Activated naive CD4-positive, alpha-beta T cell treated with anti-CD3 and anti-CD28 coated beads, Interleukin-2, amount 10 ng/mL, durations not matched to agents 7 days and 5 days (primary cell): ENCODE measurements at regions not wholly inside any gene's neighbourhood (a gene's known extent, or its start where the extent isn't known, plus 50 kb on each side); places are given as distances from the start of the nearest gene placed in this dataset.
"Not testable (repeated sequence)": the region's sequence is repeated elsewhere in the genome, so short reads cannot be mapped to it uniquely, and the experiment has no call there.

Source experiments
- CTCF ChIA-PET: fragments of 350-600 bp; sonication (Branson Sonifier 250); formaldehyde crosslinking; loops from one replicate; lab custom pipeline; 2021; ENCODE audit warnings: antibody characterized with exemption; lab: Charles Lee
- DNase-seq: peaks from one replicate; pipeline ENCODE4 v3.0.0-alpha.2; 2020
- H3K27ac Mint-ChIP-seq: one replicate; pipeline ENCODE4 v1.8.0; 2021; ENCODE audit warnings: mild to moderate bottlenecking, moderate library complexity, mixed read lengths
- H3K27me3 Mint-ChIP-seq: one replicate; pipeline ENCODE4 v1.8.0; 2021; ENCODE audit warnings: mild to moderate bottlenecking, mixed read lengths
- H3K36me3 Mint-ChIP-seq: one replicate; pipeline ENCODE4 v1.8.0; 2021; ENCODE audit warnings: mixed read lengths
- H3K4me1 Mint-ChIP-seq: one replicate; pipeline ENCODE4 v1.8.0; 2021; ENCODE audit warnings: mixed read lengths
- H3K4me3 Mint-ChIP-seq: one replicate; pipeline ENCODE4 v1.8.0; 2021; ENCODE audit warnings: mild to moderate bottlenecking, moderate library complexity, mixed read lengths
- H3K9me3 Mint-ChIP-seq: one replicate; pipeline ENCODE4 v1.8.0; 2021; ENCODE audit warnings: mixed read lengths

DNA sequence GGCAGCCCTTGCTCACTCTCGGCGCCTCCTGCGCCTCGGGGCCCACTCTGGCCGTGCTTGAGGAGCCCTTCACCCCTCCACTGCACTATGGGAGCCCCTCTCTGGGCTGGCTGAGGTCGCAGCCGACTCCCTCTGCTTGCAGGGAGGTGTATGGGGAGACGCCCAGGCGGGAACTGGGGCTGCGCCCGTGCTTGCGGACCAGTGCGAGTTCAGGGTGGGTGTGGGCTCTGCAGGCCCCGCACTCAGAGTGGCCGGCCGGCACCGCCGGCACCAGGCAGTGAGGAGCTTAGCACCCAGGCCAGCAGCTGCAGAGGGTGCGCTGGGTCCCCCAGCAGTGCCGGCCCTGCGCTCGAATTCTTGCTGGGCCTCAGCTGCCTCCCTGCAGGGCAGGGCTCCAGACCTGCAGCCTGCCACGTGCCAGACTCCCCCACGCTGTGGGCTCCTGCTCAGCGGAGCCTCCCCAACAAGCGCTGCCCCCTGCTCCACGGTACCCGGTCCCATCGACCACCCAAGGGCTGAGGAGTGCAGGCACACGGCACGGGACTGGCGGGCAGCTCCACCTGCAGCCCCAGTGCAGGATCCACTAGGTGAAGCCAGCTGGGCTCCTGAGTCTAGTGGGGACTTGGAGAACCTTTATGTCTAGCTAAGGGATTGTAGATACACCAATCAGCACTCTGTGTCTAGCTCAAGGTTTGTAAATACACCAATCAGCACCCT is 54.0 kb upstream of the WWC2 start:
- DNase-seq, H3K9me3 Mint-ChIP-seq, CTCF ChIA-PET, H3K27me3 Mint-ChIP-seq, H3K36me3 Mint-ChIP-seq, H3K4me3 Mint-ChIP-seq, H3K27ac Mint-ChIP-seq, H3K4me1 Mint-ChIP-seq: not testable (repeated sequence)

DNA sequence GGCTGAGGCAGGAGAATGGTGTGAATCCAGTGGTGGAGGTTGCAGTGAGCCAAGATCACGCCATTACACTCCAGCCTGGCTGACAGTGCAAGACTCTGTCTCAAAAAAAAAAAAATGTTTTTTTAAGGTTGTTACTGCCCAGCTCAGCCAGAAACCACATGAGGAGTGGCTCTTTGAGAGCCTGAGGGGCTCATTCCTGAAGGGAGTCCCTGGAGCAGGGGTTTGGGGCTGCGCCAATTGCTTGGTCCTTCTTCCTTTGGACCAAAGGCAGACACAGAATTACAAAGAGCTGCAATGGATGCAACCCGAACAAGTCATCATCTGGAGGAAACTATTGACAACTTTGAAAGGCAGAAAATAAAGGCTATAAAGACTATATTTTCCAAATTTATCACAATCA is 60.6 kb upstream of the WWC2 start:
- no peaks in the 10 kb centered on the region for H3K9me3 Mint-ChIP-seq
- no peaks in the 10 kb centered on the region for H3K27me3 Mint-ChIP-seq
- no peak overlapping the region for H3K27ac Mint-ChIP-seq
- no peaks in the 10 kb centered on the region for H3K36me3 Mint-ChIP-seq
- CTCF ChIA-PET: no interaction called here
- H3K4me3 Mint-ChIP-seq: no peak overlapping the region
- DNase-seq: no peak
- H3K4me1 Mint-ChIP-seq: no peaks in the 10 kb centered on the region

DNA sequence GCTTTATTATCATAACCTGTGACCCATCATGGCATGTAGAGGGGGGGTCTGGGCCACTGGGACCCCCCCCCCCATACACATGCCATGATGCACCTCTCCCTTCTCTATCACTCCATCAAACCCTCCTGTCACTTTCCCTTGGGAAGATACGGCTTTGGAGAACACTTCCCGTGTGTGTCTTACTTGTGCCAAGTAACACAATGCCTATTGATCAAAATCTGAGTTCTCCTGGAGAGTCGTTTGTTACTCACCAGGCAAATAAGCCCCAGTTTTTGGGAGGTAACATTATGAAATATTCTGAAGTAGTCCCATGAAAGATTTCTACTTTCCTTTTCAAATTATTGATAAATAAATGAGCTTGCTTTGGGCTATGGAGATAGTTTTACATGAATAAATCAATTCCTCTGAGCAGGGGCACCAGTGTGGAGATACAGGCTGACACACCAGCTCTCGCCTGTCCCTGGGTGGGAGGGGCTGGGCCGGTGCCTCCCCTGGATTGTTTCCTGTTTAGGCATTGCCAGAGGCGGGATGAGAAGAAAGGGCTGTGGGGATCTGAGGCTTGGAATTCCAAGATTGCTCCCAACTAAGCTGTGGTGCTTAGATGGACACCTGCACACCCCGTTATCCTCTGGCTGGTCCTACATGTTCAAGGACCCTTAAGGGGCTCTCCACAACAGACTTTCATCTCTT is 63.2 kb upstream of the WWC2 start:
- H3K9me3 Mint-ChIP-seq: no peaks in the 10 kb centered on the region
- no peak for DNase-seq
- H3K4me1 Mint-ChIP-seq: no peaks in the 10 kb centered on the region
- no peak overlapping the region for H3K4me3 Mint-ChIP-seq
- CTCF ChIA-PET: no interaction called here
- no peaks in the 10 kb centered on the region for H3K27me3 Mint-ChIP-seq
- H3K36me3 Mint-ChIP-seq: no peaks in the 10 kb centered on the region
- no peak overlapping the region for H3K27ac Mint-ChIP-seq

DNA sequence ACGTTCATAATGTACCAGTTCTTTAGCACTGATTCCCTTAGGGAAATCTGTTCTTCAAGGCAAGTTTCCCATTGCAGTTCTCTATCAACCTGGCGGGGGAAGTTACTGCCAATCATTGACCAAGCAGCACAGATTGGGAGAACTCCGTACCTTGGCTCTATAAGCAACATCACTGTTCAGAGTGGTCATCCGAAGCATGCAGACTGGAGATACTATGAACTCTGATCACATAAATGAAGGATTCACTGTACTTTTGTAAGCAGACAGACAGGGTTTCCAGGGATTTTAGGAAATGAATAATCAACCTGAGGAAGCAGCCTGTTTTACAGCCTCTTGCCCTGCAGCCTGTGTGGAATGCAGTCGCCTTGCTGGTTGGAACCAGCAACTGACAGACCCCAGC is 63.8 kb upstream of the WWC2 start:
- H3K4me3 Mint-ChIP-seq: no peak overlapping the region

DNA sequence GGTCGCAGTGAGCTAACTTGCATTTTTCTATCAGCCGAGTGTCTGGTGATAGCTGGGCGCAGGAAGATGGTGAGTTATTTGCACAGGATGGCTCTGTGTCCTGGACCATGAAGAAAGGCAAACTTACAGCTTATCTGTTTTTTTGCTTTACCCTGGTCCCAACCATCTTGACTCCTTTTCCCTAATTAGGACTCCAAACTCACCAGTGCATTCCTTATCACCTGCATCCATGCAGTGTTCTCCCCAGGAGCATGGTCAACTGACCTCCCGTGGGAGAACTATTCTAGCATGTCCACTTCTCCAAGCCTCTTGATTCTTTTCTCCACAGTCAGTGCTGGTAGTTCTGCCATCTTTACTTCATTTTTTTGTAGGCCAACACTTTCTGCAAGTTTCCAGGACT is 68.2 kb upstream of the WWC2 start:
- H3K9me3 Mint-ChIP-seq: no peaks in the 10 kb centered on the region
- no peak overlapping the region for H3K27ac Mint-ChIP-seq
- no peaks in the 10 kb centered on the region for H3K27me3 Mint-ChIP-seq
- CTCF ChIA-PET: no interaction called here
- no peak overlapping the region for H3K4me3 Mint-ChIP-seq
- DNase-seq: no peak
- H3K36me3 Mint-ChIP-seq: no peaks in the 10 kb centered on the region
- no peaks in the 10 kb centered on the region for H3K4me1 Mint-ChIP-seq

More for the DNA sequence above, 63.8 kb upstream of the WWC2 start:
- no peak for DNase-seq
- H3K4me1 Mint-ChIP-seq: no peaks in the 10 kb centered on the region
- H3K9me3 Mint-ChIP-seq: no peaks in the 10 kb centered on the region
- no peaks in the 10 kb centered on the region for H3K36me3 Mint-ChIP-seq
- no peaks in the 10 kb centered on the region for H3K27me3 Mint-ChIP-seq
- H3K27ac Mint-ChIP-seq: no peak overlapping the region
- CTCF ChIA-PET: no interaction called here

DNA sequence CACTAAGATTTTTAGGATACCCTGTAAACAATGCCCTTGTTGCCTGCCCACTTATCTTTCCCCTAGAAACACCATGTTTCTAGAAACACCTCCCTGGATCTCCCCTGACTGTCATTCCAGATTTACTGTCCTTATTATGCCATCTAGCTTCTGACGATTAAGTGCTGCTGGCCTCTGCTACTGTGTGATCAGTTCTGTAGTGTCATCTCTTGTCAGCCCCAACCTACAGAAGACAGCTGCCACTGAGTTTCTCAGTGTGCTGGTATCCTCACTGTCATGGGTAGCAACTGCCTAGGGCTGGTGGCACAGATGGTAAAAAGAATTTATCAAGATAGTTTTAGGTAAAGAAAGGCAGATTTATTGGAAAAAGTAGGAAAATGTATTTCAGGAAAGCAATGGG is 68.7 kb upstream of the WWC2 start:
- CTCF ChIA-PET: no interaction called here
- no peak overlapping the region for H3K27ac Mint-ChIP-seq
- no peaks in the 10 kb centered on the region for H3K4me1 Mint-ChIP-seq
- no peak for DNase-seq
- no peak overlapping the region for H3K4me3 Mint-ChIP-seq
- H3K36me3 Mint-ChIP-seq: no peaks in the 10 kb centered on the region
- no peaks in the 10 kb centered on the region for H3K27me3 Mint-ChIP-seq
- no peaks in the 10 kb centered on the region for H3K9me3 Mint-ChIP-seq

DNA sequence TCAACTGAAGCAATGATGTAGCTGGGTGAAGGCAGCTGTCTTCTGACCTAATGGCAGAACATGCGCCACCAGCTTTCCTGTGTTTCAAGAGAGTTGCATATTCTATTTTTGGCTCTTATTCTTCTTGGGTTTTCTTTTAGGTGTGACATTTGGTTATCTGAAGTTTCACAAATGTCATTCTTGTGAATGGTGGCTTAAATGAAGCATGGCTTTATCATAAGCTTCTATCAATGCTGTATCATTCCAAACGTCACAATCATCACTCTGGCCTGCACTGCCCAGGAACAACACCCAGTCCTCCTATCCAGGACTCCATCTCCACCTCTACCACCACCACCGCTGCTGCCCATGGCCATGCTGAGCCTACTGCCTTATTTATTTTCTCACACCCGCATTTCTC is 69.7 kb upstream of the WWC2 start:
- Mint-ChIP-seq H3K27me3 (no peaks in the 10 kb centered on the region), H3K27ac (no peak overlapping the region), H3K4me3 (no peak overlapping the region), H3K9me3 (no peaks in the 10 kb centered on the region), H3K4me1 (no peaks in the 10 kb centered on the region), H3K36me3 (no peaks in the 10 kb centered on the region)
- CTCF ChIA-PET: no interaction called here
- no peak for DNase-seq

DNA sequence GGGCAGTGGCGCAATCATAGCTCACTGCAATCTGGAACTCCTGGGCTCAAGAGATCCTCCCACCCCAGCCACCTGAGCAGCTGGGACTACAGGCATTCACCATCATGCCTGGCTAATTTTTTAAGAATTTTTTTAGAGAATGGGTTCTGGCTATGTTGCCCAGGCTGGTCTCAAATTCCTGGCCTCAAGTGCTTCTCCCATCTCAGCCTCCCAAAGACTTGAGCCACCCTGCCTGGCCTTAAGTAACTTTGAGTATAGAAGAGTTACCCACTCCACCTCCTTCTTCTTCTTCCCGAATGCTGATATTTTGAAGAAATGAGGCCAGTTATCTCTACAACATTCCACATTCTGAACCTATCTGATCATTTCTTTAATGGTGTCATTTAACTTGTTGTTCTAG is 72.4 kb upstream of the WWC2 start:
- Mint-ChIP-seq H3K27me3 (no peaks in the 10 kb centered on the region), H3K27ac (no peak overlapping the region), H3K36me3 (no peaks in the 10 kb centered on the region), H3K4me1 (no peaks in the 10 kb centered on the region), H3K4me3 (no peak overlapping the region), H3K9me3 (no peaks in the 10 kb centered on the region)
- CTCF ChIA-PET: no interaction called here
- DNase-seq: no peak

DNA sequence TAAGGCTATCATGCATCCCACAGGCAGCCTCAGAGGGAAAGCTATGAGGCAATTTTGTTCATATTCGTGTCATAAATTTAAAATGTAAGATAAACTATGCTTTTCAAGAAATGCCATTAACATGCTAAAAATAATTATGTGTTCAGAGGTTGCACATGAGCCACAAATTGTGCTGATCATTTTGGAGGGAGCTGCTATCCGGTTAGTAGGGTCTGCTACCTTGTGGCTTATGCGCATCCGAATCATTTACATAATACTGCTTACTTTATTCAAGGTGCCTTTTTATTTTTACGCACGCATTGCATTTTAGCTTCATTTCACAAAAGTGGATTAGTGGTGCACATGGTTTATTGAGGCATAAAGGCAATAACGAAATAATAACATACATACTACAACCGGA is 76.4 kb upstream of the WWC2 start:
- no peaks in the 10 kb centered on the region for H3K36me3 Mint-ChIP-seq

DNA sequence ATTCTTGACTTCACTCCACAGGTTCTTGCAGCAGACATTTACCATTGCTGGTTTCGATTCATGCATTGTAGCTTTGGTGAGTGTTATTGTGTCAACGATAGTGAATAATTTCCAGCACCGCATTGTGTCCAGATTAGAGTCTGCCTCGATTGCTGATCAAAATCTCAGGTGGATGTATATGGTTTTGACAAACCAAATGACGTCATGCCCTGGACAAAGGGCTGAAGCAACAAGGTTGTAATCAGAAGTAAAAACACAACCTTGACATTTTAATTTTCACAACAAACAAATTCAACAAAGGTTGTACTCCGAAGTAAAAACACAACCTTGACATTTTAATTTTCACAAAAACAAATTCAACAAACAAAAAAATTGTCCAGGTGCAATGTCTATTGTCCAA is 81.1 kb upstream of the WWC2 start:
- H3K9me3 Mint-ChIP-seq: no peaks in the 10 kb centered on the region
- DNase-seq: no peak
- CTCF ChIA-PET: no interaction called here
- no peaks in the 10 kb centered on the region for H3K4me1 Mint-ChIP-seq
- H3K27ac Mint-ChIP-seq: no peak overlapping the region
- H3K36me3 Mint-ChIP-seq: no peaks in the 10 kb centered on the region
- H3K4me3 Mint-ChIP-seq: no peak overlapping the region
- peaks cover 6% of the 10 kb centered on the region for H3K27me3 Mint-ChIP-seq

More for the DNA sequence above, 76.4 kb upstream of the WWC2 start:
- Mint-ChIP-seq H3K27ac (no peak overlapping the region), H3K4me3 (no peak overlapping the region), H3K27me3 (no peaks in the 10 kb centered on the region), H3K9me3 (no peaks in the 10 kb centered on the region), H3K4me1 (no peaks in the 10 kb centered on the region)
- CTCF ChIA-PET: no interaction called here
- DNase-seq: no peak

DNA sequence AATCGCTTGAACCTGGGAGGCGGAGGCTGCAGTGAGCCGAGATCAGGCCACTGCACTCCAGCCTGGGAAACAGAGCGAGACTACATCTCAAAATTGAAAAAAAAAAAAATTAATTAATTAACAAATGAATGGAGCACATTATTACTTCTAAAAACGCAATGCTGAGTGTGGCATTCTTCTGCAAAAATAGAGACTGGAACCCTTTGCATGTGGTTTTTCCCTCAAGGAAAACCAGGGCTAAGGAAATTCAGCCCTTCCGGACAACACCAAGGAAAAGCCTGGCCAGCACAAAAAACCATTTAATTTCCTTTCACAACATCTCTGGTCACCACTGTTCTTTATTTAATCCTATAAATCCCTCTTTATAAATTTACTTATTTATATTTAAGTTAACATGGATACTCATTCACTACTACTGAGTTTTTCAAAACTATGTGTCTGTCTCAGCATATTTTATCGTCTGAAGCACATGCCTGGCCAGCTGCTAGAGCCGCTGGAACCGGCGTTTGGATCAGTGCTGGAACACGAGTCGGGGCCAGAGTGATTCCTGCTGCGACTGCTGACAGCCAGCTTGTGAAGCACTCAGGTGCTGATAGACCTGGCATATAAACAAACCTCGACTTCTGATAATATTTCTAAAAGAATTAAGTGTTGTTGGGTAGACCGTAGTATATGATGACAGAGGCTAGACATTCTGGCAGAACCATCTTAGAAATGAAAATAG is 84.5 kb upstream of the WWC2 start:
- CTCF ChIA-PET: no interaction called here

DNA sequence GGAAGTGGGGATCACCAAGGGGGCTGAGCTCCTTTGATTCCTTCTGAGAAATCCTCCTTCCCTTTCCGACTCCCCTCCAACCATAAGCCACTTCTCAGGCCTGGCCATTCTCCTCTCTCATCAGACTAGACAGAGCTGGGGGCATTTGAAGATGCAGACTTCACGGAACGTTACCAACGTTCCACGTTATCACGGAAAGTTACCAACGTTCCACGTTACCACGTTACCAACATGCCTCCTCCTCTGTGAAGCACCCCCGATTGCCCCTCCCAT is 85.4 kb upstream of the WWC2 start:
- Mint-ChIP-seq H3K9me3 (no peaks in the 10 kb centered on the region), H3K36me3 (no peaks in the 10 kb centered on the region), H3K4me1 (no peaks in the 10 kb centered on the region), H3K4me3 (no peak overlapping the region), H3K27me3 (peaks cover 11% of the 10 kb centered on the region), H3K27ac (no peak overlapping the region)
- no peak for DNase-seq
- CTCF ChIA-PET: no interaction called here

More for the DNA sequence above, 84.5 kb upstream of the WWC2 start:
- peaks cover 11% of the 10 kb centered on the region for H3K27me3 Mint-ChIP-seq
- H3K4me3 Mint-ChIP-seq: no peak overlapping the region
- no peak overlapping the region for H3K27ac Mint-ChIP-seq
- H3K36me3 Mint-ChIP-seq: no peaks in the 10 kb centered on the region
- no peaks in the 10 kb centered on the region for H3K4me1 Mint-ChIP-seq
- no peaks in the 10 kb centered on the region for H3K9me3 Mint-ChIP-seq
- DNase-seq: no peak

DNA sequence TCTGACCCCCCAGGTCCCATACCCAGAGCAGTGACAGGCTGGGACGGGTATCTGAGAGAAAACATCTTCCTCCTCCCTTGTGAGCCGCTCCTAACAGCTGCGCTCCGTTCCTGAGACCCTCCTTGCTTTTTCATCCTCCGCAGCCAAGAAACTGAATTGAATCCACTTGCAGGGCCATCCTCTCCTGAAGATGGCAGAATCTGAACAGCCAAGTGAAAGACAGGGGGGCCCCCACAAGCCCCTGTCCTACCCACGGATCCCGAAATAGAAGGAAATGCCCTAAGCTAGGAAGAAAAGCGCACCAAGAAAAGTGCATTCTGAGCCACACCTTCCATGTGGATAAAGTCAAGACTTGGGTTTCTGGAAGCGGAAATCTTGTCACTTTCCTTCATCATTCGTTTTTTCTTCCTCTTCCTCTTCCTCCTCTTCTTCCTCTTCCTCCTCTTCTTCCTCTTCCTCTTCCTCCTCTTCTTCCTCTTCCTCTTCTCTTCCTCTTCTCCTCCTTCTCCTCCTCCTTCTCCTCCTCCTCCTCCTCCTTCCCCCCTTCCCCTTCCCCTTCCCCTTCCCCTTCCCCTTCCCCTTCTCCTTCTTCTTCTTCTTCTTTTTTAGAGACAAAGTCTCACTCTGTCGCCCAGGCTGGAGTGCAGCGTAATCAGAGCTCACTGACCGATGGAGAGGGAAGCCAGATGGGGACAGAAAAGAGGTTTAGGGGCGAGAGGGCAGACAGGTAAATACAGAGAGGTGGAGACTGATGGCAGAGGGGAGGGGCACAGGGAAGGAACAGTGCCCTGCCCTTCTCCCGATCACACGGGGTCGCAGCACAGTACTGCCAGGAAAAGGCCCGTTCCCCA is 86.0 kb upstream of the WWC2 start:
- Mint-ChIP-seq H3K27ac (no peak overlapping the region), H3K27me3 (peaks cover 11% of the 10 kb centered on the region), H3K9me3 (no peaks in the 10 kb centered on the region), H3K4me3 (no peak overlapping the region), H3K36me3 (no peaks in the 10 kb centered on the region), H3K4me1 (no peaks in the 10 kb centered on the region)
- CTCF ChIA-PET: no interaction called here
- no peak for DNase-seq

DNA sequence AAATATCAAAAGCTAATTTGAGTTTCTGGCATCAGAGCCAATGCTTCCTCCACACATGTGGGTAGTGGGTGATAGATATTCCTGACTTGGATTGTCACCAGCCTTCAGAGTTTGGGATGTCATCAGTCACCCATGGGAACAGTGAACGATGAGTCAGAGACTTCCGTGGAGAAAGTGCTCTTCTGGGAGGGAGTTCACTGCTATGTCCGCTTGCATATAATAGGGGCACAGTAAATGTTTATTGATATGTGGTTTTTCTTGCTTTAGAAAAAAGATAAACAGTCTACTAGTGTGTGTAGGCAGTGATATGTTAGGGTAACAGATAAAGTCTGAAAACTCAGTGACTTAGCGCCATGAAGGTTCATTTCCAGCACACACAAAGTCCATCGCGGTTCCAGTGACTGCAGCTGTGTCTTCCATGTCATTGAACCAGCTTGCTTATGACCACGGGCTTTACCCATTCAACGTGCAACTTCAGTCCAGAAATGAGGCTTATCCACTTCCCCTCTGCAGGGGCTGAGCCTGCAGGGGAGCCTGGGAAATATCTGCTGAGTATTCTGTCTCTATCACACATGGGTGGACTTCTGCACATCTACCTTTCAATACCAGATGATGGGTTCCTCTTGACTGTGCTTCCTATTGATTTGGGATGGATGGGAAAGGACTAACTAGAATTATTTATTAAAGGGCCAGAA is 87.7 kb upstream of the WWC2 start:
- no peaks in the 10 kb centered on the region for H3K36me3 Mint-ChIP-seq
- H3K4me1 Mint-ChIP-seq: no peaks in the 10 kb centered on the region
- peaks cover 11% of the 10 kb centered on the region for H3K27me3 Mint-ChIP-seq
- CTCF ChIA-PET: no interaction called here
- DNase-seq: no peak
- no peaks in the 10 kb centered on the region for H3K9me3 Mint-ChIP-seq
- no peak overlapping the region for H3K4me3 Mint-ChIP-seq
- H3K27ac Mint-ChIP-seq: no peak overlapping the region
